HG02938 (cell line): ENCODE measurements at regions not wholly inside any gene's neighbourhood (a gene's known extent, or its start where the extent isn't known, plus 50 kb on each side); places are given as distances from the start of the nearest gene placed in this dataset.

Experiments used
- ATAC-seq: cut with Tn5 transposase; IDR thresholded peaks from one replicate; pipeline ENCODE4 v1.9.1; 2021; ENCODE audit warnings: mild to moderate bottlenecking, moderate library complexity; ENCODE audit not compliant: unreplicated experiment

GRCh38 chr2:117065912-117066311 is 748.6 kb upstream of the DDX18 start:
- ATAC-seq, result no peak

GRCh38 chr2:117067900-117068299 is 746.6 kb upstream of the DDX18 start:
- ATAC-seq, result no peak

- ATAC-seq, result no peak
These were observed 746.1 kb upstream of the DDX18 start for GRCh38 chr2:117068371-117068770.

GRCh38 chr2:117071556-117072102 is 742.9 kb upstream of the DDX18 start:
- ATAC-seq, result no peak

DNA sequence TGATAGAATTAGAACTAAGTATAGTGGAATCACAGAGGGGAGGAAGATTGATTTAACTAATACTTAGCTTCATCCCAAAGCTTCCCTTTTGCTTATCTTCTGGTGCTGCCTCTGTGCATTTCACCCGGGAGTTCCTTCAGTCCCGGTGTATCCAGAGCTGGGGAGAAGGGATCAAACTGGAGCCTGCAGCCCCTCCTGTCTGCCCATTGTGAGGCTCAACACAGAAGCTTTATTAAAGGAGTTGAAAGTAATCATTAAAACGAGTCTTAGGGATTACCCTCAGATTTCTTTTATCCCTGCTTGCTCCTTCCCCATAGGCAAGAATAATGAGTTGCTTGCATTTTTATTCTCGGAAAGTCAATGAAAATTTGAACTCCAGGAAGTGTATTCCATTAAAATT is 739.7 kb upstream of the DDX18 start:
- ATAC-seq, result no peak

- no peak for ATAC-seq
These were observed 729.2 kb upstream of the DDX18 start for GRCh38 chr2:117085256-117085655.

GRCh38 chr2:117085737-117086136 is 728.8 kb upstream of the DDX18 start:
- no peak for ATAC-seq

DNA sequence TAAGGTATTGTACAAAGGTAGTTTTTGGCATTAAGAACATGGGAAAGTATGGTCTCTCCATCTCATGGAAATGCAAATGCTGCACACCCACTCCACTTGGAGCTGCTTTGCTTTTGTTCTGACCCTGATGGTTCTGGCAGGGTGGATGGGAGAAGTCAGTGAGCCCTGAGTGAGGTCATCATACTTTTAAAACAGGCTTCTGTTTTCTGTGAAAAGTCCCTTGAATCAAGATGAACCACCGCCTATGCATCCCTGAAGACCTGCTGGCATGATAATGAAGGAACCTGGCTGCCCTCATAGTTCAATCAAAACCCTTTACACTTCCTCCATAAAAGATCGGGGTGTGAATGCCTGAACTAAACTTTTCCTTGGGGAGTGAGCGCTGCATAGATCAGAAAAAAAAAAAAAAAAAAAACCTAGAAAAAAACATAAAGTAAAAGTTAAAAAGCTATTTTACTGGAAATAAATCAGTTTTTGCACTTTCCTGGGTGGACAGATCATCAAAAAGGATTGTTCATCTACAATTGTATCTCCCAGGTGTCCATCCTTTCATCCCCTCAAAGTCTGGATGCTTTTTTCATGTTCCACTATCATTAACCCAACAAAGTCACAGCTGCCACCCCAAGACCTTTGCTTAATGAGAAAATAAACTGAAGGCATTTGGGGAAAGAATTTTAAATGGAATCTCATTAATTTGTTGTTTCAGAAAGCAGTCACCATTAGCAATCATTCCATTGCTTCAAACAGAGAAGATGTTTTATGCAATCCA is 728.1 kb upstream of the DDX18 start:
- no peak for ATAC-seq

GRCh38 chr2:117086943-117087250 is 727.6 kb upstream of the DDX18 start:
- no peak for ATAC-seq

- ATAC-seq, result no peak
These were observed 726.8 kb upstream of the DDX18 start for GRCh38 chr2:117087535-117088291.

- no peak for ATAC-seq
These were observed 723.3 kb upstream of the DDX18 start for GRCh38 chr2:117091041-117091837.

DNA sequence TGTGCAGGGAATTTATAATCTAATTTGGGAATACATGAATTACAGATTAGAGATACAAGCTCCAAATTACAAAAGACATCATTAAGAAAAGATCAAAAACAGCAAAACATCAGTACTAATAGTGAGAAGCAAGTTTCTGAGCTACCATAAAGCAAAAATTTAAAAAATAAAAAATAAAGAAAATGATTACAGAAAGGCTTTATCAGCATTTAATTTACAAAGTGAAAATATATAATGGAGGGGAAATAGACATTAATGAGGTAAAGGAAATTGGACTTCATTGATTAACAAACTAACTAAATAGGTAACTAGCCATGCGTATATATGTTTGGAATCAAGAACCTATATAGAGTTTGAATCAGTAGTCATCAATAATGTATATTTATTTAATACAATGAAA is 712.9 kb upstream of the DDX18 start:
- ATAC-seq, result no peak

DNA sequence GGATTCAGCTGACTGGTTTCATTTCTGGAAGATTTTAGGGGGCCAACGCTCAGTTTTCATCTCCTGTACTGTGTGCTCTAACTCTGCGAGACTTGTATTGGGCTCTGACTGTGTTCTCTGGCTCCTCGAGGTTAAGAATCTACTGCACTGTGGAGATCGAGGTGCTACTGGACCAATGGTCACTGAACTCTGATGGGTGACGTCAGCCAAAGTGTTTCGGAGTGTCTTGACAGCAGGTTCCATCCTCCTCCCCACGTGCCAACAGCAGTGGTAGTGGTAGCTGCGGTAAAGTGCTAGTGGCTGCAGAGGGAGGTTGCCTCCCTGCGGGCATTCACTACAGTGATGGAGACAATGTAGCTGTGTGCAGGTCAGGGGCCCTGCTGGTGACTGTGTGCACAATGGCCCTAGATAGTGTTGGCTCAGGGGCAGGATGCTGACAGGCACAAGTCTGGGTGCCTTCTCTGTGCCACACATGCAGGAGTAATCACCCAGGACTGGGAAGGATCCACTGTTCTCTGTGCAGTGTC is 705.7 kb upstream of the DDX18 start:
- ATAC-seq, result no peak

- ATAC-seq, result no peak
These were observed 695.5 kb upstream of the DDX18 start for GRCh38 chr2:117118994-117119393.

- ATAC-seq, result no peak
These were observed 691.1 kb upstream of the DDX18 start for GRCh38 chr2:117123362-117123761.

DNA sequence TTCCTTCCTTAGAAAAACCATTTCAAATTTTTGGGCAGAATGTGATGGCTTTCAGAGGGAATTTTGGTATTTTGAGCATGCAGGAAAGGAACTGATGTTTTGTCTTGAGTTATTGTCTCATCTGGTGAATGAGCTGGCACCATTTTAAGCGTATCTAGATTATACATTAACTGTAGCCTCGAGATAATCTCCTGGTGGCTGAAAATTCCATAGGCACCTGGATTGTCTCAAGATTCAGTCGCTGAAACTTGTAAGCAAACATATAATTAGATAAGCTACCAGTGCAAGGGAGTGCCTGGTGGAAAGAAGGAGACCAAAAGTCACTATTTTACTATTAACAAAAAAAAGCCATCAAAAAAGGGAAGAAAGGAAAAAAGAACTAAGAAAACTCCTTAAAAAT is 687.8 kb upstream of the DDX18 start:
- no peak for ATAC-seq

DNA sequence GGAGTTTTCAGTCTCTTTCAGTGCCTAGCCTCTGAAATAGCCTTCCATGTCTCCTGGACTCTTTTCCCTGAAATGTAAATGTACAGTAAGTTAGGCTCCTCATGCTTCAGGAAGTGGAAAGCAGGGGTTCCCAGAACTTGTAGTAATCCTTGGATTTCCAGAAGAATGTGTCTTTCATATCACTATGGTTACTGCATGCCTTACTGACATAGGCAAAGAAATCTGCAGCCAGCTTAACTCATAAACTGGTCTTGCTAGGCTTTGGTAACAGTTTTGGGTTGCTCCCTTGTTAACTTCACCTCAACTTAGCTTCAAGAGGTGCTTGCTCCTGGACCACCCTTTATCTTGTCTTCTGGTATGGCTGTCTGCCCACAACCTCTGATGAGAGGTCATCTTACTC is 686.8 kb upstream of the DDX18 start:
- ATAC-seq, result no peak

GRCh38 chr2:117128461-117128860 is 686.0 kb upstream of the DDX18 start:
- ATAC-seq, result no peak

- no peak for ATAC-seq
These were observed 677.1 kb upstream of the DDX18 start for GRCh38 chr2:117137371-117137770.

DNA sequence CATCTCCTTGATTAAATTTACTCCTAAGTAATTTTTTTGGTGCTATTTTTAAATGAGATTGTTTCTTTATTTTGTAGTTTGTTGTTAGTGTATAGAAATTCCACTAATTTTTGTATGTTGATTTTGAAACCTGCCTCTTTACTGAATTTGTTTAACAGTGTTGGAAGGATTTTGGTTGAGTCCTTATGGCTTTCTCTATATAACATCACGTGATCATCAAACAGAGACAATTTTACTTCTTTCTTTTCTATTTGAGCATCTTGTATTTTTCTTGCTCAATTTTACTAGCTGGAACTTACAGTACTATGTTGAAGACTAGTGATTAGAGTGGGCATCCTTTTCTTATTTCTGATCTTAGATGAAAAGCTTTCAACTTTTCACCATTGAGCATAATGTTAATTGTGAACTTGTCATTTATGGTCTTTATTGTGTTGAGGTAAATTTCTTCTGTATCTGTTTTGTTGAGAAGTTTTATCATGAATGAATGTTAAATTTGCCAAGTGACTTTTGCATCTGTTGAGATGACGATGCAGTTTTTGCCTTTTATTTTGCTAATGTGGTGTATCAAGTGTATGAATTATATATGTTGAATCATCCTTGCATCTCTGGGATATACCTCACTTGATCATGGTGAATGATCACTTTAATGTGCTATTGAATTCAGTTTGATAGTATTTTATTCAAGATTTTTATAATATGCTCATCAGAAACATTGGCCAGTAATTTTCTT is 645.3 kb upstream of the DDX18 start:
- ATAC-seq, result no peak

GRCh38 chr2:117170897-117171296 is 643.6 kb upstream of the DDX18 start:
- no peak for ATAC-seq
